GM18520 (cell line): ENCODE measurements at regions not wholly inside any gene's neighbourhood (a gene's known extent, or its start where the extent isn't known, plus 50 kb on each side); places are given as distances from the start of the nearest gene placed in this dataset.

Experiments used
- ATAC-seq: cut with Tn5 transposase; IDR thresholded peaks from one replicate; pipeline ENCODE4 v1.9.1; 2021; ENCODE audit not compliant: unreplicated experiment

DNA sequence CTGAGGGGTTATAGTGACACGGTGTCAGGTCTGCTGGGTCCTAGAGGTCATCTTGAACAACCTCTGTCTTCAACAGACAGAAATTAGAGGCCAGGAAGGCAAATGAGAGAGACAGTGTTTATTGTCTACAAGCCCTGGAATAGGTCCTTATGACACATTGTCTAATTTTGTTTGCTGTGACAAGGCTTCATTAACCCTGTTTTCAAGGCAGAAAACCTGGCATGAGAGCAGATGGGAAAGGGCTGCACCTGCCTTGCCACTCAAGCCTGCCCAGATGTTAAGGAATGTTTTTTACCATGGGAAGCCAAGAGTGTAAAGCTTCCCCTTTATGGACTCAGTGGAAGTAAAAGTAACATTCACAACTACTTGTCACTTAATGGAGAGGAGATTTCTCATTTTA lies 275.3 kb downstream of the KCNS3 start:
- no peak for ATAC-seq

DNA sequence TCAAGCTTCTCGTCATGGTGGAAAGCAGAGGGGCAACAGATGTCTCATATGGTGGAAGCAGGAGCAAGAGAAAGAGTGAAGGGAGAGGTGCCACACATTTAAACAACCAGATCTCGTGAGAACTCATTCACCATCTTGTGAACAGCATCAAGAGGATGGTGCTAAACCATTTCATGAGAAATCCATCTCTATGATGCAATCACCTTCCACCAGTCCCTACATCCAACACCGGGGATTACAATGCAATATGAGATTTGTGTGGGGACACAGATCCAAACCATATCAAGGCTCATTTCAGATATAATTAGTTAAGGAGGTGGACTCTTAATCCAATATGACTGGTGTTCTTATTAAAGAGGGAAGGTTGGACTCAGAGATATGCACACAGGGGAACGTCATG lies 272.8 kb downstream of the KCNS3 start:
- ATAC-seq: no peak

DNA sequence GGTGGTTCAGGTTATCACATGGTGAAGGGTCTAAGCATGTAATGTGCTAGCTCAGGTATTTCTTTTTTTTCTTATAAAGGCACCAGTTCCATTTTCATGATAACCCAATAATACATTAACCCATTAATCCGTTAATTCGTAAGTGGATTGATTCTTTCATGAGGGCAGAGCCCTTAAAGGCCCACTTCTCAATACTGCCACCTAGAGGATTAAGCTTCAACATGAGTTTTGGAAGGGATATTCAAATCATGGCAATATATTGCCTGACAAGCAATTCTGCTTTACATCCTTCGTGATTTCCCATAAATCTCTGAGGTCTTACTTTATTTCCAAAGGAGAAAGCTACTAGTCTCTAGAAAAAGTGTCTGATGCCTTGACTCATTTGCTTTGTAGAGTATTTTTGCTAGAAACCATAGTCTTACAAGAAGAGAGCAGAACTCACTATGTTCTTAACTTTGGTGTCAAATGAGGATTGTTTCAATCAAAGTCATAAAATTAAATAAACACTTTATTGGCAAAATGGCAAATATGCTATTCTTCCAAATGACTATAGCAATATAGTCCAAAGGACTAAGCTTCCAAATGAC lies 271.3 kb downstream of the KCNS3 start:
- ATAC-seq: peak; percentile 42

DNA sequence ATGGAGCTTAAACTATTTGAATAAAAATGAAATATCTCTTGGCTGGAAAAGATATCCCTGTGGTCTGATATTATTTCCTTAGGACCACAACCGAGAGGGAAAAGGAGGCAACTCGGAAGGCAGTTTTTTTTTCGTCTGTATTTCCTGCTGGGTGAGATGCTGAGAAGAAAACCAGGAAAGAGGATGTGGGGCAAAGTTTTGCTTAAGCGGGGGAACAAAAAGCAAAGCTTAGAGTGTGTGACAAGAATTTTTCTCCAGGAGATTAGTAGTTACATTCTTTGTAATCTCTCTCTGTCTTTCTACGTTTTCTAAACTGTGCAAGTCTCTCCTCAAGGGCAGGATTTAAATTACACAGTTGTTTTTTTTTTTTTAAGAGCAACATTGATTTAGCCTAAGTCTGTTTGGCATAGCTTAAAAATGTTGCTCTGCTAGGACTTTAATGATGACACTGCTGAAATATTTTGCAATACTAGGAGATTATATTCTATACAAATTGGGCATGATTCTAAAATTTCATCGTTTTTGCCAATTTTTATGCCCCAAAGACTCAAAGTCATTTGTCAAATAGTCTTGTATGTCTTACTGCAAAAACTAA lies 258.5 kb downstream of the KCNS3 start:
- ATAC-seq: no peak

DNA sequence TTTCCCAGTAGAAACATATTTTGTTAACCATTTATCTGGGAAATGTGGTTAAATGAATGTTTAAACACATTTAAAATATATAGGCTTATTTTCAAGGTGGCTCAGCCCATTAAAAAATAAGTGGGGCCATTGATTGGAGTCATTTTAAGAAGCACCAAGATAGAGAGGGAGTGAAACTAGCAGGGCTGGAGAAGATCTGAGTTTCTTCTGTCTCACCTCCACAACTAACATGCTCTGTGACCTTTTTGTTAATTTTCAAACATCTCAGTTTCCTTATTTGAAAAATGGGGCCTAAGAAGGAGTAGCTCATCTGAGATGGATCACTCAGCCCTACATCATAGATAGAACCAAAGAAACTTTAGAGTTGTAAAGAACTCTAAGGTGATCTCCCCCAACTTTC lies 254.8 kb downstream of the KCNS3 start:
- no peak for ATAC-seq

DNA sequence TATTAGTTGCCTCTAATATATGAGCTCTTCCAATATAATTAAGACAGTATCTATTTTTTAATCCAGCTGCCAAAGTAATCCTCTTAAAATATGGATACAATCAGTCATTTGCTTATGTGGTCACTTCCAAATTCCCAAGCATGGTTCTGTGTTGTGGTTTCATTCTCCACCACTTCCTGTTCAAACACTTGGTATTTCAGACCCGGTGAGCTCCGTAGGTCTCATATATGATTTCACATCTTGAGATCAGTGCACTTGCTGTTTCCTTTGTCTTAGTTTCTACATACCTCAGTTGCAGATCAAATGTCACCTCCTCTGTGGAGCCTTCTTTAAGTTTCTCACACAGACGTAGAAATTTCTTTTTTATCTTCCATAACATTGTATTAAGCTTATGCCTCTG lies 254.2 kb downstream of the KCNS3 start:
- ATAC-seq: no peak

DNA sequence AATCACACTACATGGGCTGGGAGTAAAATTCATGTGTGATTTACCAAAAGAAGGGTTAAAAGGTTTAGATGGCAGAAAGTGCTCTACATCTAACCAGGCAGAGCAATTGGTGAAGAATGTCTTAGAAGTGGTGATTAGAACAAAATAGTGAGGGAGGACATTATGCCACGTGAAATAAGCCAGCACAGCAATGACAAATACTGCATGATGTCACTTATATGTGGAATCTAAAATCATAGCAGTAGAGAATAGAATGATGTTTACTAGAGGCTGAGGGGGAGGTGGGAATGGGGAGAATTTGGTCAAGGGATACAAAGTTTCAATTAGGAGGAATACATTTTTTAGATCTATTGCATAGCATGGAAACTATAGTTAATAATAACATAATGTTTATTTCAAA lies 253.3 kb downstream of the KCNS3 start:
- ATAC-seq: no peak

DNA sequence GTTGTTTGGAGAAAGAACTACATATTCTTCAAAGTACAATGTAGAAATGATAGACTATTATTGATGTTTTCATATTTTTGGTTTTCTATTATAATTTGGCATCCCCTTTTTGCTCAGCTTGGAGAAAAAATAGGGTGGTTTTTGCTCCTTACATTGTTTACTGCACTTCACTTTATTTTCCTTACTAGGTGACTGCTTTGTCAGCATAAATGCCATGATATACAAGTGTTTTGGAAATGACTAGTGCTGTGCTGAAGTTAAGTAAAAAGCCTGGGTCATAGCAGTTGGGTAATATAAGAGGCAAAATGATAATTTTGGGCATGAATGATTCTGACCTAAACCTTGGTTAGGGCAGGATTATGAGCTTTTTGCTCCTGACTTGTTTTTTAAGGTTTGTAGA lies 250.9 kb downstream of the KCNS3 start:
- ATAC-seq: no peak

DNA sequence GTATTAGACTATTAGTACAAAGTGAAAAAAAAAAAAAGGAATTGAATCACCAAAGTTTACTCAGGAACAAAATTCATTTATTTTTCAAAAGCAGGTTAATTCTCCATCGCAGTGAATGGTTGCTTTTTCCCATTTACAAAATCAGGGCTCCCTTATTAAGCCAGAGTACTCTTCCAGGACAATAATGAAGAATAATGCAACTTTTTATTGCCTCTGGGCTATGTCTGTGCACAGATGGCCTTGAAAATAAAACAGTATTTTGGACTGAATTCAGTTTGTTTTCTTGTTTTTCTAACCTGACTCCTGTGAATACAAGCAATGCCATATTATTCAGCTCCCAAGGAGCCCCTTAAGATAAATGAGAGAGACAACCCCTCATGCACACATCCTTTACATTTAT lies 246.8 kb downstream of the KCNS3 start:
- ATAC-seq: no peak

DNA sequence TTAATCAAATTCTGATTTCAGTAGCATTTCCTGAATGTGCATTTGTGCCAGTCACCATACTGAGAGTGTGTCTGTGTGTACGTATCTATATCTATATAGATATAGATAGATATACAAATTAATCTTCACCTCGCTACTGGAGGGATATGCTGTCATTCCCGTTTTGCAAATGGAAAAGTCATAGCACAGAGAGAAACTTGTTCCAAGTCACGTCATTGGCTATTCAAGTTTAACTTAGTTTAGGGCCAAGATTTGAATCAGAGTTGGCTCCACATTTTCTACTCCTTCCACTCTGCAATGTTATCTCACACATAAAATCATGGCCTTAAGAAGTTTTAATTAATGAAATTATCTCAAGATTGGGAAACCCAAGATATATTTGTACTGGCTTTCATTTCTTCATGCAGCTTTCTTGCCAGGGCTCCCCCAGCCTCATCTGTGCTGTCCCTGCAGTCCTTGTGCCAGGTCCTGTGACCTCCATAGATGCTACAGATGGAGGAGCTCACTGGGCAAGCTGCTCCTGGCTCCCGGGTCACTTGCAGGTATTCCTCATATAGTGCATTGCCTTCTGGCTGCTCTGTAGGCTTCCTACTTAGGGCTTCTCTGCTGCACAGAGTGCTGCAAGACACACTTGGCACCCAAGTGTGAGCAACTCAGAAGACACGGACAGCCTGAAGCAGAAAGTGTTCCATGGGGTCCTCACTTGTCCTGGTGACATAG lies 245.8 kb downstream of the KCNS3 start:
- ATAC-seq: no peak

DNA sequence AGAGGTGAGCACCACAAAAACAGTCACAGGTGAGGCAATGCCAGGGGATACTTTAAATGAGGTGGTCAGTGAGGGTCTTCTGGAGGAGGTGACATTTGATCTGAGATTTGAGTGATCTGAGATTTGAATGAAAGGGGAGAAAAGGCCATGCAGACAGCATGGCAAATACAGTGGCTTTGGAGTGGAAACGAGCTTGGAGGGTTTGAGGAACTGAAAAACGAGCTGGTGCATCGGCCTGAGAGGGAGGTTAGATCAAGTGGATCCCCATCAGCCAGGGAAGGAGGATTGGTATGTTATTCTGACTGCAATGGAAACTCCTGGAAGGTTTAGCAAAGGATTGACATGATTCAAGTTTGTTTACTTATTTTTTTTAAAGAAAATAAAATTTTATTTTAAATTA lies 245.1 kb downstream of the KCNS3 start:
- no peak for ATAC-seq

DNA sequence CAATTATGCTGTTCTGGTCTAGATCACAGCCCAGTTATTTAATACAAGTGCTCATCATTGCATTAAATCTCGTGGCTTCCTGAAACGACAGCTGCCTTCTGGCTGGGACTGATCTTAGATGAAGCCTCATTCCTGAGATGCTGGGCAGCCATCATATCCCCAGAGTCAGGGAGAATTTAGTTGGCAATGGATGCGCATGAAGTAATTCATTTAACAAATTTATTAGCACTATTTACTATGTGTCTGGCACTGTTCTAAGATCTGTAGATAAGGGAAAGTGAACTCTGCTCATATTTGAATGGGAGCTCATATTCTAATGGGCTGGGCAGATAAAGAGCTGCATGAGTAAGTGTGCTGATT lies 244.7 kb downstream of the KCNS3 start:
- ATAC-seq: no peak

DNA sequence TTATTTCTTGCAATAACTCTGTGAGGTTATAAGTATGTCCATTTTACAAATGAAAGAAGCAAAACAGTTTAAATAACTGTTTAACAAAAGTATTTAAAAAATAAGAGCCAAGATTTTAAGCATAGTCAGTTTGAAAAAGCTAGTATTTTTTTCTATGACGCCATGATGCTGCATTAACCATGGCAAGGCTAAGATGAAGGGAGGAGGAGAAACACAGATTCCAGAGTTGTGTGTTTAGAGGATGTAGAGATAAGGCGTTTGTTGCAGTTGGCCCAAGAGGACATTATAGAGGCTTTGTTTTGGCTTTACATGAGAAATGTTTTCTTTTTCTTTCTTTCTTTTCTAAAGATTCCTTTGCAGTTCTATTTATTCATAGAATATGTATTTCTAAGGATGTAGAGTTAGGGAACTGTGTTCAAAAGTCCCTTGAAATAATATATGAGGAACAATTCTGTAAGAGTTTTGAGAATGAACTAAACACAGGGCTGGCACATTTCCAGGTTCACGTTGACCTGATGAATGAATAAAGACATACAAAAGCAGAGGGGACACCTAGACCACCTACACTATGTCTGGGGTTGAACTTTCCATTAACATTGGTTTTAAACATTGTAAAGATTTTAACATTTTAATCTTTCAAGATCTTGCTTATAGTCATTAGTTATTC lies 244.2 kb downstream of the KCNS3 start:
- ATAC-seq: no peak

DNA sequence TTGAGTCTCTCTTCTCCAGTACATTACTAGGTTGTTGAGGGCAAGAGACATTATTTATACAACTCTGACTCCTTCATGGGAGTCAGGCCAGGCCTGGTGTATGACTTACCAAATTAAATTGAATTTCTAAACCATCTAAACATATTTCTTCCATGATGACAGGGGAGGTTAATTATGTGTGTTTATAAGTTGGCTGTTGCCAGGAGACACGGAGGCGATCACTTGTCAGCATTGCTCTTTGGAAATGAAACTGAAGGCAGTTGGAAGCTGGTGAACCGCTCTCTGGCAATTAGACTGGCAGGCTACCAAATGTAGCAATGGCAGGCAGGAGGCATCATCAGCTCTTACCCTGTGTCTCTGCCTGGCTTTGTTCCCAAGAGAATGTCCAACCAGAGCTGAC lies 241.4 kb downstream of the KCNS3 start:
- no peak for ATAC-seq

DNA sequence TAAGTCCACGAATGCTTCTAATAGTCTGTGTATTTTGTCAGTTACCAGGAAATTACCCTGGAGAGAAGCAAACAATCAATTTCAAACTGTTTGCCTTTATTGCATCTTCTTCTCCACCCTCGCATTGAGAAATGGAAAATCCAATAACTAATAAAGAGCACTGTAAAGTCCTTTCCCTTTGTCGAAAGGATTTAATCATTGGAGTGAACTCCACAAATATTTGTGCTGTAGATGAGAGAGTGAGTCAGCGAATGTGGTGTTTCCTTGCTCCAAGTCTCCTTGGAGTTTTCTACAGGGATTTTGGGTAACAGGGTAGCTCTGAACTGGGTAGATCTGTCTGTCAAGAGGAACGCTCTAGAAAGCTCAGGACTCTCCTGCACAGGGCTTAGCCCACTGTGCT lies 240.2 kb downstream of the KCNS3 start:
- no peak for ATAC-seq

DNA sequence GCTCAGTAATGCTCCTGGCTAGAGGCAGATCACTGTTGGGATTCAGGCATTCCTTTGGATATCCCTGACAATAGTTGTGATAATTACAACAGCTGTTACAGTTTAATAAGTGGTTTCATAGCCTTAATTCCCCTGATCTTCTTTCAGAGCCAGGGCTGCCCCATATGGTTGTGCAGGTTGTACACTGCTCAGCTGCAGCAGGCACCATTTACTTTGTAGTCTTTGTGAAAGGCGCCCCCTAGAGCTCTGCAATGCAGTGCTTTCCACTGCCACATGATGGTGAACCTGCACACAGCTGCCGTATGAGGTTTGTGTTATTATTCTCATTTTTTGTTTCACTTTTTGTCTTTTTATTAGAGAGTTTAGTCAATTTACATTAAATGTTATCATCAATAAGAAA lies 239.1 kb downstream of the KCNS3 start:
- ATAC-seq: peak; percentile 91

DNA sequence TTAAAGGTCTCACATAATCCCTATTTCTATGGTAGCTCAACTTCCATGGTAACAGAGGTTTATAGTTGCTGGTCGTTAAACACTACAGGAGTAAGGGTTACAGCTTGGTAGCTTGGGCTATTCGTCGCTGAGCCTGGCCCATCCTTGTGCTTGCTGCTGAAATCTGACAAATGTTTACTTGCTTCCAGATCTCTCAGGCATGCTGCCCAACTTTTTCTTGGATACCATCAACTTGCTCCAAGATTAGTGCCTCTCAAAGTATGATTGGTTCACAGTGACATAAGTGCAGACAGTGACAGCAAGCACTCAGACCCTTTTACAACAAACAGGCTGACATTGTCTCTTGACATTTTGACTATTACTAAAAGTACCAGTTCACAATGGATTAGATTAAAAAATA lies 231.8 kb downstream of the KCNS3 start:
- ATAC-seq: no peak

DNA sequence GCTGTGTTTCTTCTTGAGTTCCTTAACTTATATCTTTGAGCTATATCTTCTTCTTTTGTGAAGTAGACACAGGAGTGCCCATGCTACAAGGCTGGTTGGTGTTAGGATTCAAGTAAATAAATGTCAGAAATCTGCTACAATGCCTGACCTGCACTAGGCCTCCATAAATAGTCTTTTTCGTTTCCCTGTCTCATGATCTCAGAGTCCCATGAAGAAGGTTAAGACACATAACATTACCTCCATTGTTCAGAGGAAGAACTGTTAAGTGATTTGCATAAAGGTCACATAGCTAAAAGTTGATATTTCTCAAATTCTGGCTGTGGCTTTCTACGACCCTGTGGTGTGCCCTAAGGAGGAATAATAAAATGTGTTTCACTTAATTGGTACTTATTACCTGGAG lies 228.4 kb downstream of the KCNS3 start:
- ATAC-seq: peak; percentile 30

DNA sequence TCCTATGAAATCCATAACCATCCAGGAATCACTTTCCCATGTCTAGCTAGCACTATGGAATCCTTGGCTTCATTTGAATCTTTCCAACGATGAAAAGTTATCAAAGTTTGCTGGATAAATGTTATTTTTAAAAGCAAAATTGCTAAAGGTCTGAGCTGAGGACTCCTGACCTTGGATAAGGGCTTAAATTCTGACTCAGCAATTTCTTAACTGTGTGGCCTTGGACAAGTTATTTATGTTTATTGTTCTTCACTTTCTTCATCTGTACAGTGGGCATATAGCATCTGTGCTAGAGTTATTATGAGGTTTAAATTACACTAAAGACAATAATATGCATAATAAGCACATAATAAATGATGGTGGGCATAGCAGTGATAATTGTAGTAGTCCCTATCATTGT lies 227.5 kb downstream of the KCNS3 start:
- no peak for ATAC-seq

DNA sequence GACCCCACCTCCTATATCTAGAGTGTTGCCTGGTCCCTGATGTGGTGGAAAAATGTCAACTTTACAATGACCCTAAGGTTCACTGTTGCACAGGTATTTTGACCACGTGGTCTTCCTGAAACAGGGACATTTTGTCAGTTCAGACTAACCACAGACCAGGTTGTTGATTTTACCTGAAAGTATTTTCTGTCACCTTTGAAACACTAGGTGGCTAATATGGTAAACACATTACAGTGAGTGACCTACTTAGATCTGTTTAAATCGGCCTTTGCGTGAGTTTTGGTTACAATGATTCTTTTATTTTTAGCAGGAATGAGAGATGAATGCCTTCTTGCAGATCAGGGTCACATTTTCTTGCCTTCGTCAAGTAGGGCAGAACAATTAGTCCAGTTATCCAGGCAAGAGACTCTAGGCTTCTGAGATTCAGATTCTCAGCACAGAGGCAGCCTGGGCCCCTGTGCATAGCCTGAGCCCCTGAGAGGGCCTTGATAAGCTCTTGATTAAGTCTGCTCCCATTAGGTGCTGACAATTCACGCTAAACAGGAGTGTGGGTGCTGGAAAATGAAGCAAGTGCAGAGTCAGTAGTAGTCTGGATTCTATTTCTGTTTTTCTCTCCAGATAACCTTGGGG lies 226.2 kb downstream of the KCNS3 start:
- no peak for ATAC-seq

DNA sequence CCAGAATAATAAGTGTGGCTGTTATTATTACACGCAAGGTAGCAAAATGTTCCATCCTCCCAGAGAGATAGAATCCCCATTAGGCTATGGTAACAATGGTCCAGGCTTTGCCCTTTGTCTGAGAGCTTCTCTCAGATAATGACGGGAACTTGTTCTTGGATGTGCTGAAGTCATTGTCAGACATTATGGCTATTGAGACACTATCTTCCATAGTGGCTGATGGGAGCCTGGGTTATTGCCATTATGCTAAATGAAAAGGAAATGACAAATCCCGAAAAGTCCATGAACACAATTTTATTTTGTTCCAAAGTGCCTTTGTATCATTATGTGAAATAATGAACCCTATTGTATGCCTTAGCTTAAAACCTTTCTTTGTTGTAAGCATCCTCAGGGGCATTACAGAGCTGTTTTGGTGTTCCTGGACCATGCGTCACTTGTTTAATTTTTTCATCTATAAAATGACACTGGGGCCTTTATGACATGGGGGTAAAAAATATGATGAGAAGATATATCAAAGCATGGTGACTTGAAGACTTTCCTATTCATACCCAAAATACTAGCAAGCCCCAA lies 218.5 kb downstream of the KCNS3 start:
- ATAC-seq: no peak

DNA sequence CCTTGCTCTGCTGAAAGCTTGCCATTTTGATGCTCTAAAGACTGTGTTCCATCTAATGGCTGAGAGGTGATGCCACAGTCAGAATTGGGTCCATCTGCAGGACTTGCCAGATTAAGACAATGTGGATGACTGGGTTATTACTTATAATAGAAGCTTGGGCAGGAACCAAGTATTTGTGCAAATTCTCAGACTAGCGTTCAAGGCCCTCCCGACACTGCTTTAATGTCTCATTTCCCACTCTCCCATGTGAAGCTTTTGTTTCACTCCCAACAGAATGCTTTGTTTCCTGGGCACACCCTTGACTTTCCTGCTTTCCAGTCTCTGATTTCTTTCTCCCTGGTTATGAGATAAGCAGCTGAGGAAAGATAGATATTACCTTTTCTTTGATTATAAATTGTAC lies 215.8 kb downstream of the KCNS3 start:
- ATAC-seq: no peak
